Tibial artery (tissue), 4 donors: ENCODE measurements at regions not wholly inside any gene's neighbourhood (a gene's known extent, or its start where the extent isn't known, plus 50 kb on each side); places are given as distances from the start of the nearest gene placed in this dataset.
A peak's percentile ranks its signal among the peaks of the same experiment; 100 is the strongest.

ENCODE experiments used
- DNase-seq, 2 donors: peaks; one replicate each; pipeline ENCODE4 v3.0.0-alpha.2; 2019
- H3K27ac ChIP-seq, 2 donors: fragments of 200-600 bp; sonication (generic) in 1 of 2; 1 replicate in 1 of 2; 2 replicates in 1 of 2; pipeline ENCODE4 v1.5.1; 2018 to 2019; ENCODE audit warnings: mild to moderate bottlenecking in 1 of 2
- H3K27me3 ChIP-seq, 2 donors: fragments of 200-600 bp; sonication (generic) in 1 of 2; one replicate each; pipeline versions ENCODE4 v1.5.1 to v1.6.0; 2016 to 2019
- H3K36me3 ChIP-seq, 3 donors: fragments of 200-600 bp; sonication (generic) in 2 of 3; one replicate each; pipeline ENCODE4 v1.5.1; 2016 to 2019; ENCODE audit warnings: mild to moderate bottlenecking in 2 of 3
- H3K4me1 ChIP-seq, 4 donors: fragments of 200-600 bp; sonication (generic) in 2 of 4; 1 replicate in 3 of 4; 2 replicates in 1 of 4; pipeline ENCODE4 v1.5.1; 2016 to 2019
- H3K4me3 ChIP-seq, 2 donors: fragments of 200-600 bp; sonication (generic) in 1 of 2; 1 replicate in 1 of 2; 2 replicates in 1 of 2; pipeline ENCODE4 v1.5.1; 2018 to 2019; ENCODE audit warnings: mild to moderate bottlenecking in 2 of 2
- H3K9me3 ChIP-seq, 3 donors: fragments of 200-600 bp; sonication (generic) in 1 of 3; one replicate each; pipeline ENCODE4 v1.5.1; 2016 to 2019
- intact Hi-C: fragments of 100-400 bp; cut with DNase I; formaldehyde crosslinking; loops from one replicate; pipeline ENCODE4 v1.15.0; 2023; ENCODE audit warnings: low total_unique reads
- TF ChIP-seq, protein P1 (sequence below), 2 experiments: fragments of 200-600 bp in 1 of 2; fragments of 450-650 bp in 1 of 2; IDR thresholded peaks; one replicate each; pipeline ENCODE4 v1.5.1; 2017 to 2019; ENCODE audit warnings: antibody characterized with exemption in 2 of 2, mild to moderate bottlenecking in 1 of 2, moderate library complexity in 1 of 2

DNA sequence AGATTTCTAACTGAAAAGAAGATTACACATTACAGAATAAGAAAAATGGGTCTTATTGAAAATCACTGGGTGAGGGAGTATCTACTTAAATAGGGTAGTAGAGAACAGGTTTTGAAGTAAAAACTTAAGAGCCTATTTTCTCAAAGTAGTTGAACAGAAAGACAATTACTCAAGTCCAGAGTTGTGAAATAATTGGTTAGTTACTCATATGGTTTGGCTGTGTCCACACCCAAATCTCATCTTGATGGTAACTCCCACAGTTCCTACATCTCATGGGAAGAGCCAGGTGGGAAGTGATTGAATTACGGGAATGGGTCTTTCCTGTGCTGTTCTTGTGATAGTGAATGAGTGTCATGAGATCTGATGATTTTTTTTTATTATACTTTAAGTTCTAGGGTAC is 1035.3 kb upstream of the GJE1 start:
- intact Hi-C loops = no loop called here

DNA sequence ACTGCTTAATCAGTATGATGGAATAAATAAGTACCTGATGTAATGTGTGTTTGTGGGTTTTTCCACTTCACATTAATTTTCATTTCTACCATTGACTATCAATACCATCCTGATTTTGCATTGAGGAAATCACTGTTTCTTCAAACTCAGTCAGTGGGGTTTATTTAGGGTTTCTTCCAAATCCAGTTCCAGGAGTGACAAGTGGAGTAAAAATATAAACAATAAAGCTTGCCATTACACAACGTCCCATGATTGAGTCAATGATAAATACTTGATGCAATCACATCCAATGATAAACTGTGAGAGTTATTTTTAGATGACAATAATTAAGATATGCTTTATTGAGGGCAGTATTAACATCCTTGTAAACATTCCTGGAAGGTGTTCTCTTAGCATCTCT is 1037.4 kb upstream of the GJE1 start:
- Histone ChIP-seq H3K27me3 (no peaks in the 10 kb centered on the region), H3K27ac (no peak overlapping the region), H3K9me3 (peaks cover 0 to 6% (median 0%) of the 10 kb centered on the region in 3 donors), H3K4me1 (no peaks in the 10 kb centered on the region), H3K36me3 (no peaks in the 10 kb centered on the region), H3K4me3 (no peak overlapping the region)
- TF ChIP-seq, protein P1, sequence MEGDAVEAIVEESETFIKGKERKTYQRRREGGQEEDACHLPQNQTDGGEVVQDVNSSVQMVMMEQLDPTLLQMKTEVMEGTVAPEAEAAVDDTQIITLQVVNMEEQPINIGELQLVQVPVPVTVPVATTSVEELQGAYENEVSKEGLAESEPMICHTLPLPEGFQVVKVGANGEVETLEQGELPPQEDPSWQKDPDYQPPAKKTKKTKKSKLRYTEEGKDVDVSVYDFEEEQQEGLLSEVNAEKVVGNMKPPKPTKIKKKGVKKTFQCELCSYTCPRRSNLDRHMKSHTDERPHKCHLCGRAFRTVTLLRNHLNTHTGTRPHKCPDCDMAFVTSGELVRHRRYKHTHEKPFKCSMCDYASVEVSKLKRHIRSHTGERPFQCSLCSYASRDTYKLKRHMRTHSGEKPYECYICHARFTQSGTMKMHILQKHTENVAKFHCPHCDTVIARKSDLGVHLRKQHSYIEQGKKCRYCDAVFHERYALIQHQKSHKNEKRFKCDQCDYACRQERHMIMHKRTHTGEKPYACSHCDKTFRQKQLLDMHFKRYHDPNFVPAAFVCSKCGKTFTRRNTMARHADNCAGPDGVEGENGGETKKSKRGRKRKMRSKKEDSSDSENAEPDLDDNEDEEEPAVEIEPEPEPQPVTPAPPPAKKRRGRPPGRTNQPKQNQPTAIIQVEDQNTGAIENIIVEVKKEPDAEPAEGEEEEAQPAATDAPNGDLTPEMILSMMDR (IDR thresholded peaks at IDR 0.05) = no peak
- intact Hi-C loops = no loop called here
- DNase-seq = no peak

More for the DNA sequence above, 1035.3 kb upstream of the GJE1 start:
- TF ChIP-seq, protein P1 (IDR thresholded peaks at IDR 0.05) = no peak
- H3K4me1 ChIP-seq = no peaks in the 10 kb centered on the region
- no peak overlapping the region for H3K27ac ChIP-seq
- H3K27me3 ChIP-seq = no peaks in the 10 kb centered on the region
- no peak overlapping the region for H3K4me3 ChIP-seq
- no peak for DNase-seq
- H3K36me3 ChIP-seq = no peaks in the 10 kb centered on the region
- H3K9me3 ChIP-seq = peaks cover 0 to 6% (median 0%) of the 10 kb centered on the region in 3 donors

DNA sequence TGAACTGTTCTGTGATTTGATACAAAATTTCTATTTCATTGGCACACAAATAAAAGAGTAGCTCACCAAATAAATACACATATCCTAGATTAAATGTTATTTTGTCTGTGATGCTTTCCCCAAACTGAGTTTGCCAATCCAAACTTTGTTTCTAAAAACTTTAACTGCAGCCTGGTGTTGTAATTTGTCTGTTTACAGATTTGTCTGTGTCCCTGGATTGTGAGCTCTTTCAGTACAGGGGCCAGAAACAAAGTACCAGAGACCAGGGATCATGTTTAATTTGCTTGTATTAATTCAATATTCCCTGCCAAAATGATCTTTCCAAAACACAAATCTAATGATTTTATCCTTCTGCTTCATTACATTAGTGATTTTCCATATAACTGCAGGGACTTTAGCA is 1044.6 kb upstream of the GJE1 start:
- Histone ChIP-seq H3K27ac (peak overlapping the region in 1 of 2 donors; percentile 29), H3K4me3 (no peak overlapping the region), H3K27me3 (no peaks in the 10 kb centered on the region), H3K36me3 (no peaks in the 10 kb centered on the region), H3K9me3 (no peaks in the 10 kb centered on the region), H3K4me1 (peaks cover 0 to 9% (median 0%) of the 10 kb centered on the region in 4 donors)
- intact Hi-C loops = no loop called here
- no peak for DNase-seq
- TF ChIP-seq, protein P1 (IDR thresholded peaks at IDR 0.05) = no peak

DNA sequence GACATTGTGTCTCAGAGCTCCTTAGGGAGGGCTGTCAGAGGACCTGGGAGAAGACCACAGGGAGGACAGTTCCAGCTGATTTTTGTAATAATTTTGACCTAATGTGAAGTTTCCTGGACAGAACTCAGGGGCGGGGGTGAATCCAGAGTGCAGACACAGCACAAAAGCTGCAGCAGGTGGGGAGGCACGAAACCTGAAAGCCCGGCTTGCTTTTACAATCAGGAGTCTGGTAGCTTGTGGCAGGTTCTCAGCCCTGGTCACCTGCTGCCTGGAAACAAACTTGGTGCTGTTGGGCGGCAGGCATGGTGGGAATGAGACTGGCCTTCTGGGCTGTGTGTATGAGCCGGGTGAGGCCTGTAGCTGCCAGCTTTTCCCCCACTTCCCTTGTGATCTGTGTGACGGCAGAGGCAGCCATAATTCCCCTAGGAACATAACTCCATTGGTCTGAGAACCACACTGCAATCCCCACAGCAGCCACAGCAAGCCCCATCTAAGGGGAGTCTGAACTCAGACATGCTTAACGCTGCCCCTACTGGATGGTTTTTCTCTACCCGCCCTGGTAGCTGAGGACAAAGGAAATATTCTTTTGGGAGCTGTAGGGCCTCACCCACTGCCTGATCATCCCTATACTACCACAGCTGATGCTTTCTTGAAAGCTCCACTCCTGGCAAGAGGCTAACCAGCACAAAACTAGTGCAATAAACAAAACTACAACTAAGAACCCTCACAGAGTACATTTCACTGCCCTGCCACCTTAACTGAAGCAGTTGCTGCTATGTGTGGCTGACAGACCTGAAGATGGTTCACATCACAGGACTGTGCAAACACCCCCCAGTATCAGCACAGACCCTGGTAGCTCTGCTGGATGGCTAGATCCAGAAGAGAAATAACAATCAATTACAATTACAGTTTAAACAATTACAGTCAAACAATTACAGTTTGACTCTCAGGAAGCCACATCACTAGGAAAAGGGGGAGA is 1055.1 kb upstream of the GJE1 start:
- no peak for DNase-seq
- intact Hi-C loops = no loop called here
- Histone ChIP-seq H3K36me3 (no peaks in the 10 kb centered on the region), H3K4me3 (no peak overlapping the region), H3K9me3 (no peaks in the 10 kb centered on the region), H3K27ac (no peak overlapping the region), H3K4me1 (no peaks in the 10 kb centered on the region), H3K27me3 (no peaks in the 10 kb centered on the region)
- TF ChIP-seq, protein P1 (IDR thresholded peaks at IDR 0.05) = no peak

DNA sequence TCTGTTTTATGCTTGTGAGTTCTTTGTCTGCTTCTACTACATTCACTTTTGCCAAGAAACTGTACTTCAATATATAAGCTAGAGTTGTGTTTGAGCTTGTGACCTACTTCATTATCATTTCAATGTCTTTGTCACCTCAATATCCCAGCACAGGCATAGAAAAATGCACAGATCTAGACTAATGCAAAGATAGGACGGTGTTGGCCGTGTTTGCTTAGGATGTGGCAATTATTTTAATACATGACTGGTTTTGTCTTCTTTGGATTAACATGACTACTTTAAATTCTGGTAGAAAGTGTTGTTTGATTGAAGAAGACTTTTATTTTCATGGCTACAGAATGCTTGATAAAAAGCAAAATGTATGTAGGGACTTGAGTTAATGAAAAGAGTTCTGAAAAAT is 1075.0 kb upstream of the GJE1 start:
- TF ChIP-seq, protein P1 (IDR thresholded peaks at IDR 0.05) = no peak
- H3K27me3 ChIP-seq = no peaks in the 10 kb centered on the region
- intact Hi-C loops = no loop called here
- no peak overlapping the region for H3K27ac ChIP-seq
- H3K9me3 ChIP-seq = no peaks in the 10 kb centered on the region
- H3K4me1 ChIP-seq = no peaks in the 10 kb centered on the region
- H3K36me3 ChIP-seq = no peaks in the 10 kb centered on the region
- no peak for DNase-seq
- no peak overlapping the region for H3K4me3 ChIP-seq
